ENCODE measurements at regions not wholly inside any gene's neighbourhood (a gene's known extent, or its start where the extent isn't known, plus 50 kb on each side); places are given as distances from the start of the nearest gene placed in this dataset.

DNA sequence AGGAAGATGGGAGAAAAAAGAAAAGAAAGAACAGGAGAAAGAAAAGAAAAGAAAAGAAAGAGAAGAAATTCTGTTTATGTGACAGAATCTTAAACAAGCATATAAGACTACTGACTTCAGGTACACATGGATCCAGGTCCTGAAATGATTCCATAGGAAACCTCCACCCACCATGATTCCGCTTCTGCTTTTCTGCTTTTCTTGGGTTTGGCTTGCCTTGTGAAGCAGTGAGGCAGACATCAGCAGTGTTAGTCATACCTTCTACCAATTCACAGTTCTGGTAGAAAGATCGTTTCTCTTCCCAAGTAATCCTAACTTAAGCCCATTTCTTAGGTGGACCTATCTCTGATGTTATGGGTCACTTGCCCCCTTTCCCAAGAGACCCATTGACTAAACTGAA is 660.1 kb upstream of the RBFOX1 start:
- TF ChIP-seq YY1 (IDR thresholded peaks at IDR 0.05; ENCODE audit: insufficient read depth, insufficient read length): no peak
- no peak for TF ChIP-seq SUZ12 (IDR thresholded peaks at IDR 0.05; ENCODE audit: extremely low read depth, insufficient read depth, insufficient read length)
